ENCODE measurements at regions not wholly inside any gene's neighbourhood (a gene's known extent, or its start where the extent isn't known, plus 50 kb on each side); places are given as distances from the start of the nearest gene placed in this dataset.

DNA sequence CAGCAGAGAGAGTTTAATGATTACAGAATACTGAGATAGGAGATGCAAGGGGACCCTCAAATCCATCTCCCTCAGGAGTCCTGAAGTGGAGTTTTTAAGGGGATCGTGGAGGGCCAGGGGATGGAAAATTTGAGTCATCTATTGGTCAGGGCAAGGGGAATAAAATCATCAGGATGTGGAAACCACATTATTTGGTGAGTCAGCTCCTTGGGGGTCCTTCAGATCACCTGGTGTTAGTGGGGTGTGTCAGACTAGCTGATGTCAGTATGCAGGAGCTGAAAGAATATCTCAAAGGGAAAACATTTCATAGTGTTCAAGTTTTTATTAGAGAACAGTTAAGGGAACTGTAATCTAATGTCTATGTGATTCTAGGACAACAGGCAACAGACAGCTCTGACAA, 183.0 kb upstream of the FTMT start:
- TF ChIP-seq, protein P1, sequence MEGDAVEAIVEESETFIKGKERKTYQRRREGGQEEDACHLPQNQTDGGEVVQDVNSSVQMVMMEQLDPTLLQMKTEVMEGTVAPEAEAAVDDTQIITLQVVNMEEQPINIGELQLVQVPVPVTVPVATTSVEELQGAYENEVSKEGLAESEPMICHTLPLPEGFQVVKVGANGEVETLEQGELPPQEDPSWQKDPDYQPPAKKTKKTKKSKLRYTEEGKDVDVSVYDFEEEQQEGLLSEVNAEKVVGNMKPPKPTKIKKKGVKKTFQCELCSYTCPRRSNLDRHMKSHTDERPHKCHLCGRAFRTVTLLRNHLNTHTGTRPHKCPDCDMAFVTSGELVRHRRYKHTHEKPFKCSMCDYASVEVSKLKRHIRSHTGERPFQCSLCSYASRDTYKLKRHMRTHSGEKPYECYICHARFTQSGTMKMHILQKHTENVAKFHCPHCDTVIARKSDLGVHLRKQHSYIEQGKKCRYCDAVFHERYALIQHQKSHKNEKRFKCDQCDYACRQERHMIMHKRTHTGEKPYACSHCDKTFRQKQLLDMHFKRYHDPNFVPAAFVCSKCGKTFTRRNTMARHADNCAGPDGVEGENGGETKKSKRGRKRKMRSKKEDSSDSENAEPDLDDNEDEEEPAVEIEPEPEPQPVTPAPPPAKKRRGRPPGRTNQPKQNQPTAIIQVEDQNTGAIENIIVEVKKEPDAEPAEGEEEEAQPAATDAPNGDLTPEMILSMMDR (IDR thresholded peaks at IDR 0.05; ENCODE audit: unreplicated experiment) = no peak

DNA sequence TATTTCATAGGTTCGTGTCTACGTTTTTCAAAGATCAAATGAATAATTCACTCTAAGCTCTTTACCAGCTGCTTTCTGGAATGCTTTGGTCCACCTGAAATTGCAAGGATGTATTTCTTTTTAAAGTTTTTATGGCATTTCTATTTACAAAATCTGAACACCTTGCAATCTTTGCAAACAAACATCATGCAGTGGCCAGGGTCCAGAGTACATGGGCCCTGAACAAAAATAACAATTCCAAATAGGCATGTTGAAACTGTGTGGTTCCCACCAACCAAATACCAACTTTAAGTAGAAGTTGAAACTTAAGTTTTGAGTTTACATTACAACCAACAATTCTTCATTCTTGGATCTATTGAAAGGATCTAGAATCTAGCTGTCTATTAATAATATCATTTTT, 180.1 kb upstream of the FTMT start:
- H3K9me3 Mint-ChIP-seq = no peaks in the 10 kb centered on the region
- no peaks in the 10 kb centered on the region for H3K36me3 Mint-ChIP-seq
- H3K27ac Mint-ChIP-seq = no peak overlapping the region
- TF ChIP-seq, protein P1 (IDR thresholded peaks at IDR 0.05; ENCODE audit: unreplicated experiment) = no peak
- H3K4me1 Mint-ChIP-seq = peaks cover 1% of the 10 kb centered on the region
- no peaks in the 10 kb centered on the region for H3K27me3 Mint-ChIP-seq (ENCODE audit: low read depth)
- H3K4me3 Mint-ChIP-seq = no peak overlapping the region
- DNase-seq (ENCODE audit: low spot score in 2 of 2, unreplicated experiment in 2 of 2) = no peak

More for the DNA sequence above, 183.0 kb upstream of the FTMT start:
- peaks cover 1% of the 10 kb centered on the region for H3K4me1 Mint-ChIP-seq
- H3K4me3 Mint-ChIP-seq = no peak overlapping the region
- no peak for DNase-seq (ENCODE audit: low spot score in 2 of 2, unreplicated experiment in 2 of 2)
- peaks cover 14% of the 10 kb centered on the region for H3K9me3 Mint-ChIP-seq
- H3K27me3 Mint-ChIP-seq (ENCODE audit: low read depth) = no peaks in the 10 kb centered on the region
- H3K36me3 Mint-ChIP-seq = peaks cover 2% of the 10 kb centered on the region
- no peak overlapping the region for H3K27ac Mint-ChIP-seq

DNA sequence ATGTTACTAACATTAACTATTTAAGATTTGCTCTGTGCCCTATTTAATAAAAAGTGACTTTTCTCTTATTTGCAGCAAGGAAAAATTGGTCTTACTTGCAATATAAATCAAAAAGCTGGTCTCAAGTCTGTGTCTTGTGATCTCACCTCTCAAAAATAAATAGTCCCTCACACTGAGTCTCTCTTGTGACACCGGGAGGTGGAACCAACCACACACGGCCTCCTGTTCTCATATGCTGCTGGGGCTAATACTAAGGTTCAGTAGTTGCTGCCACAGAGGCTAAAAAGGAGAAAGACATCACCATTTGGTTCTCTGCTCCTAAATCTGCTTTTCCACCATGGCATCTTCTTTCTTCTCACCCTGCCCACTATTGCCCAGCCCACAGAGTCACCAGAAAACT, 175.8 kb upstream of the FTMT start:
- Mint-ChIP-seq H3K4me1 (peaks cover 1% of the 10 kb centered on the region), H3K4me3 (no peak overlapping the region), H3K9me3 (peaks cover 11% of the 10 kb centered on the region), H3K27ac (peak overlapping the region; percentile 7), H3K27me3 (ENCODE audit: low read depth) (no peaks in the 10 kb centered on the region), H3K36me3 (no peaks in the 10 kb centered on the region)
- TF ChIP-seq, protein P1 (IDR thresholded peaks at IDR 0.05; ENCODE audit: unreplicated experiment) = no peak
- no peak for DNase-seq (ENCODE audit: low spot score in 2 of 2, unreplicated experiment in 2 of 2)

DNA sequence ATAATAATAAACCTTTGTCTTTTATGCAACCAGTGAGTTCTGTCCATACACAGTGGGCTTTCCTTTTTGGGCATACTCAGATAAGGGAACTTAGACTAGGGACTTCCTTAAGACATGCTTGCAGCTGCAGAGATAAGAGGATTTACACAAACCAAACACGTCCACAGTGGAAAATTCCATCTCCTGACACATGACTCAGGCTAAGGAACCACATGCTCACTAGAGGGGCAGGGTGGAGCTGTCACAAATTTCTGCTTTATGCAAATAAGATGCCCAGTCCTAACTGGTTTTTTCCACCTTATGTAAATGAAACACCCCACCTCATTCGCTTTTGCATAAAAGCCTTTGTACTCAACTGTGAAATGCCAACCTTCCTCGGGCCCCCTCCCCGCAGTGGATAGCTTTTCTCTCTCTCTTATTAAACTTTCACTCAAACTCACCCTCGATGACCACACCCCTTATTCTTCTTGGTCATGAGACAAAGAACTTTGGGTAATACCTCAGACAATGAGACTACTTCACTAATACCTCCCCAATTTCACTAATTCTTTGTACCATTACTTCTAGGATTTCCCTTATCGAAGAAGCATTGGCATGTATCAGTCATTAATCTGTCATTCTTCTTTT, 170.3 kb upstream of the FTMT start:
- Mint-ChIP-seq H3K27me3 (ENCODE audit: low read depth) (no peaks in the 10 kb centered on the region), H3K4me1 (no peaks in the 10 kb centered on the region), H3K27ac (no peak overlapping the region), H3K4me3 (no peak overlapping the region), H3K9me3 (peaks cover 28% of the 10 kb centered on the region), H3K36me3 (no peaks in the 10 kb centered on the region)
- no peak for DNase-seq (ENCODE audit: low spot score in 2 of 2, unreplicated experiment in 2 of 2)
- TF ChIP-seq, protein P1 (IDR thresholded peaks at IDR 0.05; ENCODE audit: unreplicated experiment) = no peak

DNA sequence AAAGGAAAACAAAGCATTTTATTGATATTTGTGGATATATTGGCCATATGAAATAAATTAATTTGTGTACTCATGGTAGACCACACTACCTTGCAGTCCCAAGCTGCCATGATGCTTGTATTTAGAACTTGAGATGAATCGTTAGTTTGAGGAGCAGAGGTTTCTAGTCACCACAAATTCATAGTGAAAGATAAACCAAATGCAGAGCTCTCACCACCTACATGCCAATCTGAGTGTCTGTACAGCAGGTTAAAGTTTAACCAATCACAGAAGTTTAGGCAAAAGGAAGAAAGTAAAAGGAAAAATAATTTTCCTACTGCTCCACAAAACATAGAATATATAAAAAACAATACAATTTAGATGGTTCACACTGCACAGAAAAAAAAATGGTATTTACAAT, 163.6 kb upstream of the FTMT start:
- TF ChIP-seq, protein P1 (IDR thresholded peaks at IDR 0.05; ENCODE audit: unreplicated experiment) = no peak
- DNase-seq (ENCODE audit: low spot score in 2 of 2, unreplicated experiment in 2 of 2) = no peak
- Mint-ChIP-seq H3K9me3 (no peaks in the 10 kb centered on the region), H3K4me1 (peaks cover 29% of the 10 kb centered on the region), H3K27me3 (ENCODE audit: low read depth) (no peaks in the 10 kb centered on the region), H3K4me3 (no peak overlapping the region), H3K36me3 (peaks cover 2% of the 10 kb centered on the region), H3K27ac (peak overlapping the region; percentile 9)

DNA sequence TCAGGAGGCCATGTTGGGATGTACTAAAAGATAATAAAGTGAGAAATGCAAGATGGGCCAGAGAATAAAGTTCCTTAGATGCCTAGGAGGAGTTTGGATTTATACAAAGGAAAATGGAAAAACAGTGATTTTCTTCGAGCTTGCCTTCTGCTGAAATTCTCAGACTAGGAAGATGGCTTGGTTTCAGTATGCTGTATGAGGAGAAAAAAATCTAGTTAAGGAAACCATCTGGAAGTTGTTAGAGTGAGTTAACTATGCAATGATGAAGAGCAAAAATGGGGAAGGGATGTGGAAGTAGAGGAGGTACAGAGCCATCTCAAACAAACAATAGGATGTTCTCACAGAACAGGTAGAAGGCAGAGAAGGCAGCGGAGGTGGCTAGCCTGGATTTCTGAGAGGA, 162.9 kb upstream of the FTMT start:
- Mint-ChIP-seq H3K36me3 (peaks cover 2% of the 10 kb centered on the region), H3K4me1 (peaks cover 29% of the 10 kb centered on the region), H3K9me3 (no peaks in the 10 kb centered on the region), H3K27me3 (ENCODE audit: low read depth) (no peaks in the 10 kb centered on the region), H3K27ac (peak overlapping the region; percentile 9), H3K4me3 (no peak overlapping the region)
- DNase-seq (ENCODE audit: low spot score in 2 of 2, unreplicated experiment in 2 of 2) = no peak
- TF ChIP-seq, protein P1 (IDR thresholded peaks at IDR 0.05; ENCODE audit: unreplicated experiment) = no peak

All from mesothelial cell of epicardium (in vitro differentiated cells).